Neuronal stem cell (in vitro differentiated cells): ENCODE measurements at regions not wholly inside any gene's neighbourhood (a gene's known extent, or its start where the extent isn't known, plus 50 kb on each side); places are given as distances from the start of the nearest gene placed in this dataset.

ENCODE experiments used
- DNase-seq: peaks from one replicate; pipeline ENCODE4 v3.0.0-alpha.2; 2013; ENCODE audit warnings: low spot score
- H2AFZ ChIP-seq: one replicate; pipeline ENCODE4 v1.6.1; 2013; ENCODE audit warnings: mild to moderate bottlenecking, low read length, inconsistent platforms
- H2AK5ac ChIP-seq: 2 replicates; pipeline ENCODE4 v1.6.1; 2013; ENCODE audit warnings: low read depth, mild to moderate bottlenecking, inconsistent platforms, low read length, moderate library complexity, mixed read lengths
- H2BK120ac ChIP-seq: 2 replicates; pipeline ENCODE4 v1.6.1; 2013; ENCODE audit warnings: low read depth, mild to moderate bottlenecking, inconsistent platforms, low read length, moderate library complexity, mixed read lengths
- H2BK12ac ChIP-seq: one replicate; pipeline ENCODE4 v1.6.1; 2013; ENCODE audit warnings: low read length, inconsistent platforms
- H2BK15ac ChIP-seq: 2 replicates; pipeline ENCODE4 v1.6.1; 2013; ENCODE audit warnings: mild to moderate bottlenecking, low read length, inconsistent platforms, mixed read lengths
- H2BK5ac ChIP-seq: one replicate; pipeline ENCODE4 v1.6.1; 2013; ENCODE audit warnings: inconsistent platforms, mild to moderate bottlenecking, low read length, moderate library complexity
- H3K14ac ChIP-seq: one replicate; pipeline ENCODE4 v1.6.1; 2013; ENCODE audit warnings: low read length, inconsistent platforms
- H3K18ac ChIP-seq: 2 replicates; pipeline ENCODE4 v1.6.1; 2013; ENCODE audit warnings: low read length, inconsistent platforms
- H3K23ac ChIP-seq: 2 replicates; pipeline ENCODE4 v1.6.1; 2013; ENCODE audit warnings: low read depth, mild to moderate bottlenecking, mixed read lengths, low read length, inconsistent platforms; ENCODE audit not compliant: poor library complexity
- H3K27ac ChIP-seq: replicated peaks from 3 replicates; pipeline ENCODE4 v1.5.1; 2013; ENCODE audit warnings: low read length, inconsistent platforms
- H3K27me3 ChIP-seq, 3 experiments: 2 replicates each; pipeline ENCODE4 v1.6.1; 2013; ENCODE audit warnings: low read length in 3 of 3, mild to moderate bottlenecking in 2 of 3, inconsistent platforms in 1 of 3, low read depth in 1 of 3, mixed read lengths in 1 of 3, moderate library complexity in 1 of 3; ENCODE audit not compliant: control insufficient read depth in 3 of 3, insufficient read depth in 3 of 3
- H3K36me3 ChIP-seq, 2 donors: replicated peaks in 1 of 2; 2 replicates each; pipeline ENCODE4 v1.6.1; 2013; ENCODE audit warnings: low read length in 2 of 2; ENCODE audit not compliant: control insufficient read depth in 2 of 2, insufficient read depth in 2 of 2
- H3K4ac ChIP-seq: 2 replicates; pipeline ENCODE4 v1.6.1; 2013; ENCODE audit warnings: inconsistent platforms, mild to moderate bottlenecking, low read length, moderate library complexity
- H3K4me1 ChIP-seq, 2 donors: 1 replicate in 1 of 2; 2 replicates in 1 of 2; pipeline ENCODE4 v1.6.1; 2013; ENCODE audit warnings: low read length in 2 of 2, low read depth in 1 of 2; ENCODE audit not compliant: control insufficient read depth in 2 of 2, insufficient read depth in 1 of 2
- H3K4me2 ChIP-seq: one replicate; pipeline ENCODE4 v1.6.1; 2013; ENCODE audit warnings: mild to moderate bottlenecking, low read length, inconsistent platforms; ENCODE audit not compliant: insufficient read depth, poor library complexity, severe bottlenecking
- H3K4me3 ChIP-seq, 2 donors: 2 replicates each; pipeline ENCODE4 v1.5.1; 2013; ENCODE audit warnings: low read length in 2 of 2, mild to moderate bottlenecking in 2 of 2, inconsistent platforms in 1 of 2, moderate library complexity in 1 of 2
- H3K79me1 ChIP-seq: one replicate; pipeline ENCODE4 v1.6.1; 2013; ENCODE audit warnings: low read depth, mild to moderate bottlenecking, inconsistent platforms, low read length, moderate library complexity
- H3K9ac ChIP-seq: one replicate; pipeline ENCODE4 v1.6.1; 2013; ENCODE audit warnings: mild to moderate bottlenecking, low read depth, low read length, inconsistent platforms; ENCODE audit not compliant: poor library complexity
- H3K9me3 ChIP-seq, 2 donors: replicated peaks in 1 of 2; 2 replicates each; pipeline versions ENCODE3 to v1.6.1; 2013; ENCODE audit warnings: low read length in 2 of 2, mild to moderate bottlenecking in 2 of 2, inconsistent platforms in 1 of 2, low read depth in 1 of 2, mixed read lengths in 1 of 2, moderate library complexity in 1 of 2; ENCODE audit not compliant: control insufficient read depth in 2 of 2, insufficient read depth in 1 of 2
- H4K8ac ChIP-seq: one replicate; pipeline ENCODE4 v1.6.1; 2013; ENCODE audit warnings: low read depth, mild to moderate bottlenecking, inconsistent platforms, low read length, moderate library complexity
- H4K91ac ChIP-seq: one replicate; pipeline ENCODE4 v1.6.1; 2013; ENCODE audit warnings: low read length, low read depth, mild to moderate bottlenecking, inconsistent platforms; ENCODE audit not compliant: poor library complexity
- WGBS, 2 donors: extraction: QIAGEN DNeasy Blood & Tissue Kit; methylation state at CpG; one replicate each; pipeline ENCODE4 v1.1.7; 2013; ENCODE audit warnings: missing lambda C conversion rate in 2 of 2, mixed read lengths in 1 of 2; ENCODE audit not compliant: insufficient read length in 2 of 2, insufficient replicate concordance in 1 of 2; ENCODE audit errors: extremely low coverage in 2 of 2; 5-methylcytosine and 5-hydroxymethylcytosine counted together

DNA sequence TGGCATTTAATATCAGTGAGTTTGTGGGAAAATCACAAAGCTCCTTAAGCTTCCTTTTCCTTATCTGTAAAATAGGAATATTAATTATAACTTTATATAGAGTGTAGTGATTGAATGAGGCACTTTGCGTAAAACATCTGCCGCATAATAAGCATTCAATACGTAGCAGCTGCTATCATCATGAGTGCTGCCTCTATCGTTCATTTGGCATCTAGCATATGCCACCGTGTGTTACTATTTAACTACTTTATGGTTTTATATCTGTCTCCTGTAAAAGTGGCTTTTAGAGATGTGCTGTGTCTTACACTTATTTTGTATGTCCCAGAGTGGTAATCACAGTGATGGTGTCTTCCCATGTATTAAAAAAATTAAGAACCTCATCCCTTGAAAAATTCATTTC is 729.6 kb downstream of the SORCS3 start:
- no peak overlapping the region for H3K18ac ChIP-seq
- H3K4me2 ChIP-seq: no peak overlapping the region
- no peaks in the 10 kb centered on the region for H3K4me1 ChIP-seq
- no CpG with 5 or more reads among the region's 5 CpGs for WGBS, 2 donors
- no peak overlapping the region for H3K4ac ChIP-seq
- H4K8ac ChIP-seq: no peak overlapping the region
- H2AFZ ChIP-seq: no peak overlapping the region
- no peak overlapping the region for H3K23ac ChIP-seq
- H2BK15ac ChIP-seq: no peak overlapping the region
- H3K27me3 ChIP-seq: no peaks in the 10 kb centered on the region
- no peak overlapping the region for H4K91ac ChIP-seq
- no peak overlapping the region for H2BK120ac ChIP-seq
- no peak overlapping the region for H3K27ac ChIP-seq
- no peaks in the 10 kb centered on the region for H3K36me3 ChIP-seq
- H2AK5ac ChIP-seq: no peak overlapping the region
- H2BK5ac ChIP-seq: no peak overlapping the region
- H3K4me3 ChIP-seq: no peak overlapping the region
- H3K9ac ChIP-seq: no peak overlapping the region
- H2BK12ac ChIP-seq: no peak overlapping the region
- H3K14ac ChIP-seq: no peak overlapping the region
- H3K79me1 ChIP-seq: no peaks in the 10 kb centered on the region
- no peaks in the 10 kb centered on the region for H3K9me3 ChIP-seq
- DNase-seq: no peak

DNA sequence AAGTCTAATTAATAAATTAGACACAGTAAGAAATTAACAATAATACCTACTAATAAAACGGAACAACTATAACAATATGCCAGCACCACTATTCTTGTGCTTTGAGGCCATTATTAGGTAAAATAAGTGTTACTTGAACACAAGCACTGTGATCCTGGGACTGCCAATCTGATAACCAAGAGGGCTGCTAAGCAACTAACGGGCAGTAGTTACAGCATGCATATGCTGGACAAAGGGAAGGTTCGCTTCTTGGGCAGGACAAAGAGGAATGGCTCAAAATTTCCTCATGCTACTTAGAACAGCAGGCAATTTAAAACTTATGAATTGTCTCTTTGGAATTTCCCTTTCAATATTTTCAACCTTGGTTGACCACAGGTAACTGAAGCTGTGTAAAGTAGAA is 718.6 kb downstream of the SORCS3 start:
- Histone ChIP-seq H2AFZ (no peak overlapping the region), H2BK15ac (no peak overlapping the region), H3K4me2 (no peak overlapping the region), H2BK5ac (no peak overlapping the region), H3K23ac (no peak overlapping the region), H4K8ac (no peak overlapping the region), H4K91ac (no peak overlapping the region), H2BK120ac (no peak overlapping the region), H2BK12ac (no peak overlapping the region), H3K9me3 (no peaks in the 10 kb centered on the region), H3K14ac (no peak overlapping the region), H3K18ac (no peak overlapping the region), H3K4me3 (no peak overlapping the region), H3K36me3 (no peaks in the 10 kb centered on the region), H3K27ac (no peak overlapping the region), H3K27me3 (no peaks in the 10 kb centered on the region), H2AK5ac (no peak overlapping the region), H3K9ac (no peak overlapping the region), H3K4ac (no peak overlapping the region), H3K4me1 (no peaks in the 10 kb centered on the region), H3K79me1 (no peaks in the 10 kb centered on the region)
- DNase-seq: no peak
- no CpG with 5 or more reads among the region's 3 CpGs for WGBS, 2 donors

DNA sequence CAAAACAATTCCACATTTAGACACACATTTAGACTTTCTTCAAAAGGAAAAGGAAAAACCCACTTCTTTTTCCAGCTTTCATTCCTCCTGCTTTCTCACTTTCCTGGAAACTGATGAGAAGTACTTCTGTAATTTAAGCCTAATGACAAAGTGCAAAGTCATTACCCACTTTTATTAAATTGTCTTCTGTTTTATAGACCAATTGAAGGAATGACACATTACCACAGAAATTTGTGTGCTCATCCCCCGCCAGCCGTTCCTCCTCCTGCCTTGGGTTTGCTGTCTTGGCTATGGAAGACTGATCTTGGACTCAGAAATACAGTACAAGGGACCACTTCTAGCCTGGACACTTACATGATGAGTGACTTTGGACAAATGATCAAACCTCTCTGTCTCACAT is 717.8 kb downstream of the SORCS3 start:
- DNase-seq: no peak
- WGBS, 2 donors: no CpG with 5 or more reads among the region's 2 CpGs
- no peak overlapping the region for H3K14ac ChIP-seq
- H4K8ac ChIP-seq: no peak overlapping the region
- no peak overlapping the region for H3K4me2 ChIP-seq
- no peak overlapping the region for H2BK120ac ChIP-seq
- no peaks in the 10 kb centered on the region for H3K9me3 ChIP-seq
- H3K9ac ChIP-seq: no peak overlapping the region
- no peaks in the 10 kb centered on the region for H3K27me3 ChIP-seq
- no peak overlapping the region for H3K27ac ChIP-seq
- no peak overlapping the region for H3K18ac ChIP-seq
- no peaks in the 10 kb centered on the region for H3K36me3 ChIP-seq
- H2BK5ac ChIP-seq: no peak overlapping the region
- H3K79me1 ChIP-seq: no peaks in the 10 kb centered on the region
- no peak overlapping the region for H2BK12ac ChIP-seq
- H2AFZ ChIP-seq: no peak overlapping the region
- no peak overlapping the region for H2AK5ac ChIP-seq
- no peaks in the 10 kb centered on the region for H3K4me1 ChIP-seq
- no peak overlapping the region for H4K91ac ChIP-seq
- H2BK15ac ChIP-seq: no peak overlapping the region
- no peak overlapping the region for H3K4ac ChIP-seq
- H3K4me3 ChIP-seq: no peak overlapping the region
- H3K23ac ChIP-seq: no peak overlapping the region

DNA sequence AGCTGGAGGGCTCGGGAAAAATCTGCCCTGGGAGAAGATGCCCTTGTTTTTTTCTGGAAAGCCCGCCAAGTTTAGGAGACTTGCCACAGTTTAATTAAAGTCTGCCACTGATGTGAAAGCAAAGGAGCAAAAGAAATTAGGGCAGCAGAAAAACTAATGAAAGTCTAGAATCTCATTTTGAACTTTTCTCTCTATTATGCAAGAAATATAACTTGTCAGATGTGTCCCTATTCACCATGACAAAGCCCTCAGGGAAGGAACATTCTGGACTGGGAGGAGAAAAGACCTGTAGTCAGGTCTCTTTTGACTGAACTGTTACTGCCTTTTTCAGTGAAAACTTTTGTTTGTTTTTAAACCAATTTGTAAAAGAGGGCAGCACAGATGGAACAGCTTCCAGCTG is 715.5 kb downstream of the SORCS3 start:
- no peak overlapping the region for H3K27ac ChIP-seq
- no peak overlapping the region for H2BK15ac ChIP-seq
- no peak overlapping the region for H2AFZ ChIP-seq
- H4K8ac ChIP-seq: no peak overlapping the region
- no peaks in the 10 kb centered on the region for H3K9me3 ChIP-seq
- H3K14ac ChIP-seq: no peak overlapping the region
- H4K91ac ChIP-seq: no peak overlapping the region
- no peak overlapping the region for H3K23ac ChIP-seq
- H3K4me3 ChIP-seq: no peak overlapping the region
- H3K4me2 ChIP-seq: no peak overlapping the region
- H2BK120ac ChIP-seq: no peak overlapping the region
- no peak overlapping the region for H3K18ac ChIP-seq
- no peaks in the 10 kb centered on the region for H3K4me1 ChIP-seq
- H3K79me1 ChIP-seq: no peaks in the 10 kb centered on the region
- H3K4ac ChIP-seq: no peak overlapping the region
- H3K27me3 ChIP-seq: no peaks in the 10 kb centered on the region
- H2AK5ac ChIP-seq: no peak overlapping the region
- no peak overlapping the region for H3K9ac ChIP-seq
- no peak overlapping the region for H2BK12ac ChIP-seq
- no CpG with 5 or more reads among the region's 2 CpGs for WGBS, 2 donors
- DNase-seq: no peak
- H2BK5ac ChIP-seq: no peak overlapping the region
- H3K36me3 ChIP-seq: no peaks in the 10 kb centered on the region
